Astrocyte (in vitro differentiated cells and primary cell): ENCODE measurements at regions not wholly inside any gene's neighbourhood (a gene's known extent, or its start where the extent isn't known, plus 50 kb on each side); places are given as distances from the start of the nearest gene placed in this dataset.

Source experiments
- DNase-seq: peaks from one replicate; pipeline ENCODE4 v3.0.0-alpha.2; 2010; ENCODE audit warnings: low read depth
- FAIRE-seq: peaks from 2 replicates; lab custom pipeline; 2011; peaks lifted over from hg19 to GRCh38; lab: Jason Lieb, UNC
- H2AFZ ChIP-seq: 2 replicates; pipeline ENCODE4 v1.6.0; 2012; ENCODE audit warnings: low read depth, low read length, inconsistent platforms
- H3K27ac ChIP-seq: 2 replicates; pipeline ENCODE4 v1.5.1; 2011; ENCODE audit warnings: low read depth, low read length, inconsistent platforms
- H3K27me3 ChIP-seq: 2 replicates; pipeline ENCODE4 v1.6.0; 2011; ENCODE audit warnings: low read length, inconsistent platforms; ENCODE audit not compliant: insufficient read depth
- H3K36me3 ChIP-seq: 2 replicates; pipeline ENCODE4 v1.5.1; 2011; ENCODE audit warnings: low read length, inconsistent platforms; ENCODE audit not compliant: insufficient read depth
- H3K4me1 ChIP-seq: 2 replicates; pipeline ENCODE4 v1.5.1; 2011; ENCODE audit warnings: low read length, inconsistent platforms; ENCODE audit not compliant: insufficient read depth
- H3K4me2 ChIP-seq: 2 replicates; pipeline ENCODE4 v1.6.0; 2012; ENCODE audit warnings: low read length, inconsistent platforms
- H3K4me3 ChIP-seq: 2 replicates; pipeline ENCODE4 v1.5.1; 2011; ENCODE audit warnings: low read depth, mild to moderate bottlenecking, low read length, inconsistent platforms; ENCODE audit not compliant: insufficient read depth
- H3K79me2 ChIP-seq: 2 replicates; pipeline ENCODE4 v1.6.0; 2012; ENCODE audit warnings: mild to moderate bottlenecking, low read length, inconsistent platforms; ENCODE audit not compliant: insufficient read depth
- H3K9ac ChIP-seq: 2 replicates; pipeline ENCODE4 v1.6.0; 2012; ENCODE audit warnings: mild to moderate bottlenecking, low read length, inconsistent platforms
- H3K9me3 ChIP-seq: 2 replicates; pipeline ENCODE4 v1.5.1; 2012; ENCODE audit warnings: low read depth, mild to moderate bottlenecking, low read length, inconsistent platforms; ENCODE audit not compliant: insufficient read depth
- H4K20me1 ChIP-seq: 2 replicates; pipeline ENCODE4 v1.6.0; 2012; ENCODE audit warnings: low read length, inconsistent platforms; ENCODE audit not compliant: insufficient read depth
- H3K27ac Mint-ChIP-seq: one replicate; pipeline ENCODE4 v1.8.0; 2021; ENCODE audit warnings: mild to moderate bottlenecking, mixed read lengths; ENCODE audit not compliant: unreplicated experiment
- H3K27me3 Mint-ChIP-seq: one replicate; pipeline ENCODE4 v1.8.0; 2021; ENCODE audit warnings: low read depth, mixed read lengths; ENCODE audit not compliant: unreplicated experiment
- H3K36me3 Mint-ChIP-seq: one replicate; pipeline ENCODE4 v1.8.0; 2021; ENCODE audit warnings: low read depth, mixed read lengths; ENCODE audit not compliant: unreplicated experiment
- H3K4me1 Mint-ChIP-seq: one replicate; pipeline ENCODE4 v1.8.0; 2021; ENCODE audit warnings: low read depth, mixed read lengths; ENCODE audit not compliant: unreplicated experiment
- H3K4me3 Mint-ChIP-seq: one replicate; pipeline ENCODE4 v1.8.0; 2021; ENCODE audit warnings: mild to moderate bottlenecking, moderate library complexity, mixed read lengths; ENCODE audit not compliant: unreplicated experiment
- H3K9me3 Mint-ChIP-seq: one replicate; pipeline ENCODE4 v1.8.0; 2021; ENCODE audit warnings: mild to moderate bottlenecking, mixed read lengths; ENCODE audit not compliant: unreplicated experiment
- CTCF ChIP-seq: IDR thresholded peaks from 2 replicates; pipeline ENCODE4 v1.5.1; 2011; ENCODE audit warnings: low read depth, mild to moderate bottlenecking, inconsistent platforms, low read length, moderate library complexity; ENCODE audit not compliant: insufficient read depth
- EZH2 ChIP-seq: IDR thresholded peaks from 2 replicates; pipeline ENCODE4 v1.6.1; 2012; ENCODE audit warnings: mild to moderate bottlenecking, low read length, inconsistent platforms; ENCODE audit not compliant: insufficient read depth

GRCh38 chr6:137949686-137950390 is 82.8 kb downstream of the TNFAIP3 start:
- no peaks in the 10 kb centered on the region for H4K20me1 ChIP-seq
- H3K9ac ChIP-seq = no peak overlapping the region
- no peaks in the 10 kb centered on the region for H3K4me1 ChIP-seq
- no peak overlapping the region for H3K4me2 ChIP-seq
- H3K27ac Mint-ChIP-seq = no peak overlapping the region
- TF ChIP-seq CTCF = no peak
- TF ChIP-seq EZH2 = no peak
- no peaks in the 10 kb centered on the region for H3K4me1 Mint-ChIP-seq
- peaks cover 2% of the 10 kb centered on the region for H3K9me3 Mint-ChIP-seq
- H3K79me2 ChIP-seq = no peaks in the 10 kb centered on the region
- H2AFZ ChIP-seq = no peak overlapping the region
- H3K27me3 Mint-ChIP-seq = peaks cover 7% of the 10 kb centered on the region
- no peak overlapping the region for H3K4me3 ChIP-seq
- H3K36me3 ChIP-seq = no peaks in the 10 kb centered on the region
- H3K9me3 ChIP-seq = no peaks in the 10 kb centered on the region
- DNase-seq (no peak), FAIRE-seq (no peak)
- no peak overlapping the region for H3K4me3 Mint-ChIP-seq
- no peaks in the 10 kb centered on the region for H3K36me3 Mint-ChIP-seq
- H3K27me3 ChIP-seq = peaks cover 9% of the 10 kb centered on the region
- H3K27ac ChIP-seq = no peak overlapping the region

GRCh38 chr6:137950581-137950980 is 83.5 kb downstream of the TNFAIP3 start:
- Histone ChIP-seq H3K4me2 (no peak overlapping the region), H3K27me3 (peaks cover 9% of the 10 kb centered on the region), H3K27ac (no peak overlapping the region), H3K9me3 (no peaks in the 10 kb centered on the region), H2AFZ (no peak overlapping the region), H4K20me1 (no peaks in the 10 kb centered on the region), H3K36me3 (no peaks in the 10 kb centered on the region), H3K79me2 (no peaks in the 10 kb centered on the region), H3K9ac (no peak overlapping the region), H3K4me1 (no peaks in the 10 kb centered on the region), H3K4me3 (no peak overlapping the region)
- DNase-seq (no peak), FAIRE-seq (no peak)
- H3K4me3 Mint-ChIP-seq = no peak overlapping the region
- H3K27ac Mint-ChIP-seq = no peak overlapping the region
- H3K9me3 Mint-ChIP-seq = peaks cover 3% of the 10 kb centered on the region
- no peaks in the 10 kb centered on the region for H3K36me3 Mint-ChIP-seq
- H3K27me3 Mint-ChIP-seq = peaks cover 7% of the 10 kb centered on the region
- TF ChIP-seq CTCF (no peak), EZH2 (no peak)
- no peaks in the 10 kb centered on the region for H3K4me1 Mint-ChIP-seq

GRCh38 chr6:137951064-137951597 is 84.1 kb downstream of the TNFAIP3 start:
- Histone ChIP-seq H3K79me2 (no peaks in the 10 kb centered on the region), H3K4me3 (no peak overlapping the region), H3K9me3 (no peaks in the 10 kb centered on the region), H3K27ac (no peak overlapping the region), H3K9ac (no peak overlapping the region), H4K20me1 (no peaks in the 10 kb centered on the region), H3K27me3 (peaks cover 9% of the 10 kb centered on the region), H3K36me3 (no peaks in the 10 kb centered on the region), H3K4me2 (no peak overlapping the region), H2AFZ (no peak overlapping the region), H3K4me1 (no peaks in the 10 kb centered on the region)
- H3K9me3 Mint-ChIP-seq = peaks cover 3% of the 10 kb centered on the region
- no peak for DNase-seq
- H3K27ac Mint-ChIP-seq = no peak overlapping the region
- H3K4me3 Mint-ChIP-seq = no peak overlapping the region
- H3K36me3 Mint-ChIP-seq = no peaks in the 10 kb centered on the region
- no peak for TF ChIP-seq EZH2
- TF ChIP-seq CTCF = no peak
- peaks cover 5% of the 10 kb centered on the region for H3K27me3 Mint-ChIP-seq
- no peaks in the 10 kb centered on the region for H3K4me1 Mint-ChIP-seq
- FAIRE-seq = no peak
